ENCODE measurements at regions not wholly inside any gene's neighbourhood (a gene's known extent, or its start where the extent isn't known, plus 50 kb on each side); places are given as distances from the start of the nearest gene placed in this dataset.

DNA sequence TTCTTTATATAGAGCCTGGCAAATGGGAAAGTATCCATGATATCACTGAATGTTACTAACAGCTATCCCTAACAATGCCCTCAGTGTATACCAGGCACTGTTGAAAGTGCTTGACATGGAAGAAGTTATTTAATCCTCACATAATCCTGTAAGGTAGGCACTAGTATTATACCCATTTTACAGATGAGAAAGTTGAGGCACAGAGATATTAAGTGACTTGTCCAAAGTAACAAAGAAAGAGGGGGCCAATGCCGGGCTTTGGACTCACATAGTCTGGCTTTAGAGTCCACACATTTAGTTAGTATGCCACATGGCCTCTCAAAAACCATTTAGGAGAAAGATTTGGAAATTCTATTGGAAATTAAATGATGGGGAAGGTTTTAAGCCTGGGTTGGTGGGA, 220.8 kb upstream of the PLET1 start:
- Mint-ChIP-seq H3K27ac (no peak overlapping the region), H3K4me1 (ENCODE audit: low read depth) (no peaks in the 10 kb centered on the region), H3K9me3 (no peaks in the 10 kb centered on the region), H3K27me3 (peaks cover 3% of the 10 kb centered on the region), H3K4me3 (no peak overlapping the region), H3K36me3 (ENCODE audit: low read depth) (no peaks in the 10 kb centered on the region)

GRCh38 chr11:112481893-112482292, 221.2 kb upstream of the PLET1 start:
- H3K4me1 Mint-ChIP-seq (ENCODE audit: low read depth), result no peaks in the 10 kb centered on the region
- no peak overlapping the region for H3K27ac Mint-ChIP-seq
- no peaks in the 10 kb centered on the region for H3K27me3 Mint-ChIP-seq
- no peaks in the 10 kb centered on the region for H3K9me3 Mint-ChIP-seq
- H3K4me3 Mint-ChIP-seq, result no peak overlapping the region
- no peaks in the 10 kb centered on the region for H3K36me3 Mint-ChIP-seq (ENCODE audit: low read depth)

- peaks cover 16% of the 10 kb centered on the region for H3K27me3 Mint-ChIP-seq
- H3K4me3 Mint-ChIP-seq, result no peak overlapping the region
- H3K4me1 Mint-ChIP-seq (ENCODE audit: low read depth), result no peaks in the 10 kb centered on the region
- H3K36me3 Mint-ChIP-seq (ENCODE audit: low read depth), result no peaks in the 10 kb centered on the region
- H3K9me3 Mint-ChIP-seq, result no peaks in the 10 kb centered on the region
- H3K27ac Mint-ChIP-seq, result no peak overlapping the region
Observed at GRCh38 chr11:112485280-112485679, 224.6 kb upstream of the PLET1 start.

DNA sequence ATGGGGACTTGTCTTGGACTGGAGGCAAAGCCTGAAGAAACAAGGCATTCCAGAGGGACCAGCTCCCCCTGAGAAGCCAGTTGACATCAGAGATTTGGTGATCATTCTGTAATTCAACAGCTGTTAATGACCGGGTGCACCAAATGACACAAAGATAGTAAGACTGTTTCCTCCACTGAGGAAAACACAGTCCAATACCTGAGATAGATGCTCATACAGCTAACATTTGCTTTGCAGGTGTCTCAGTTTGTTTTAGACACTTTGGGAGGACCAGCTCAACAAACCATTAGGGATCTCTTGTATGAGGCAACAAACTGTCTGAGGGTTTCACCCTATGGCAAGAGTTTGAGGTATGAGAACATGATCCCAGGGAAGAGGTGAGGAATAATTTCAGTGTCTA, 237.2 kb upstream of the PLET1 start:
- no peaks in the 10 kb centered on the region for H3K36me3 Mint-ChIP-seq (ENCODE audit: low read depth)
- no peaks in the 10 kb centered on the region for H3K4me1 Mint-ChIP-seq (ENCODE audit: low read depth)
- H3K27me3 Mint-ChIP-seq, result no peaks in the 10 kb centered on the region
- H3K9me3 Mint-ChIP-seq, result no peaks in the 10 kb centered on the region
- no peak overlapping the region for H3K4me3 Mint-ChIP-seq
- H3K27ac Mint-ChIP-seq, result no peak overlapping the region

DNA sequence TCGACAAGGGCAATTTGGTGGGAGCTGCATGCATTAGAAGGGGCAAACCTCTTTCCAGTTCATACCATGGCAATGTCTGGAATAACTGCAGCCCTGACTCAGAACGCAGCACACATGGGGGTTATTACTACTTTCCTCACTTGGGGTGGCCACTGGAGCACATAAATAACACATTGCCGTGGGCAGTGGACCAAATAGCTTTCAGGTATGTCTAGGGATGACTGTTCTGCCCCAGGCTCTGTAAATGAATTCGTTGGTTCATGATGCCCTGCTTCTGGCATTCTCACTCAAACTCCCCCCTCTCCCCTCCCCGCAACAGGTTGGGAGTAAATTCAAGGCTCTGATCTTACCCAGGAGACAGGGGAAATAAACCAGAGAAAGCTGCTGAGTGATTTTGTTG, 238.0 kb upstream of the PLET1 start:
- H3K9me3 Mint-ChIP-seq, result no peaks in the 10 kb centered on the region
- H3K27me3 Mint-ChIP-seq, result no peaks in the 10 kb centered on the region
- H3K4me3 Mint-ChIP-seq, result no peak overlapping the region
- H3K36me3 Mint-ChIP-seq (ENCODE audit: low read depth), result no peaks in the 10 kb centered on the region
- H3K27ac Mint-ChIP-seq, result no peak overlapping the region
- no peaks in the 10 kb centered on the region for H3K4me1 Mint-ChIP-seq (ENCODE audit: low read depth)

GRCh38 chr11:112499153-112499880, 238.7 kb upstream of the PLET1 start:
- Mint-ChIP-seq H3K27me3 (no peaks in the 10 kb centered on the region), H3K4me1 (ENCODE audit: low read depth) (no peaks in the 10 kb centered on the region), H3K9me3 (no peaks in the 10 kb centered on the region), H3K36me3 (ENCODE audit: low read depth) (no peaks in the 10 kb centered on the region), H3K27ac (no peak overlapping the region), H3K4me3 (no peak overlapping the region)

DNA sequence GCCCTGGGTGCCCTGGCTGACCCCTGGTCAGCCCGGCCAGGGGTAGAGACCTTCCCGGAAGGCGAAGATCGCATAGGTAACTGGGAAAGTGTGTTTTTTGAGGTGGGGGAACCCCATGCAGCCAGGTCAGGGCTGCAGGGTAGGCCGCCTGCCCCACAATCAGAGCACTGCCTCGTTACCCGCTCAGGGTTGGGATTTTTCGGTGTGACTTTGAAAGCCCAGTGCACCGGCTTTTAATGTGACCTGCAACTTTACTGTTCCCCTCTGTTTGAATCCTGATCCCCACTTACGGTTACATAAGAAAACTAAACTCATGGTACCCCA, 239.2 kb upstream of the PLET1 start:
- Mint-ChIP-seq H3K4me1 (ENCODE audit: low read depth) (no peaks in the 10 kb centered on the region), H3K4me3 (no peak overlapping the region)

DNA sequence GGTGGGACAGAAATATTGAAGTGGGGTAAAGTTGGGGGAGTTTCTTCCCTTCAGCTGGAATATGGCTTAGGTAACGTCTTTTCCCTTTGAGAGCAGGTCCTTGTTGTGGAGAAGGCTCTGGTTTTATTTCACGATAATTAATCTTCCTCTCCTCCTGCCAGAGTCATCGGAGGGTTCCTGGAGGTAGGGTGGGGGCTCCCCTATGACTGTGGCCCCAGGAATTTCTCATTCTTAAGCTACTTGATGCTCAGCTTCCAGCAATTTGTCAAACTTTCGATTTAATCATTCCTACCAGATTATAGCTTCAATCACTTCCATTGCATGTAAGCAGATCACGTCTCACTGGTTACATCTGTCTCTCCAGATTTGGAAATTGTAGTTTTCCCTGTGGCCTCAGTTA, 242.8 kb upstream of the PLET1 start:
- Mint-ChIP-seq H3K4me3 (no peak overlapping the region), H3K27me3 (peaks cover 5% of the 10 kb centered on the region), H3K9me3 (no peaks in the 10 kb centered on the region), H3K4me1 (ENCODE audit: low read depth) (no peaks in the 10 kb centered on the region), H3K27ac (no peak overlapping the region), H3K36me3 (ENCODE audit: low read depth) (no peaks in the 10 kb centered on the region)

More for the DNA sequence above, 239.2 kb upstream of the PLET1 start:
- H3K36me3 Mint-ChIP-seq (ENCODE audit: low read depth), result no peaks in the 10 kb centered on the region
- no peaks in the 10 kb centered on the region for H3K27me3 Mint-ChIP-seq
- no peaks in the 10 kb centered on the region for H3K9me3 Mint-ChIP-seq
- no peak overlapping the region for H3K27ac Mint-ChIP-seq

DNA sequence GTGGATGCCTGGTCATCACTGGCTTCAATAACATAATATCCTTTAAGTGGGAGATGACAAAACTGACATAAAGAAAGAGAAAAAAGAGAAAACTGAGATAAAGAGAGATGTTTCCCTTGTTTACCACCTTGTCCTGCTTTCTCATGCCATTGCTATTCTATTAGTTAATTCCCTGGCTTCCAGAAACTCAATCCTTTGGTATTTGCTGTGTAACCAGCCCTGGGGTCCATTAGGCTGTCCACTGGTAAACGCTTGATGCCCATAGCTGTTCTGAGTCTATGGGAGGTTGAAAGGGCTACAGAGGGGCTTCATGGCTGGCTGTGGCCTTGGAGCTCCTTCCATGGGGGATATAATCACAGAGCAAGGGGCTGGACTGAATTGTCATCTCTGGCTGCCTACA, 243.4 kb upstream of the PLET1 start:
- Mint-ChIP-seq H3K27me3 (peaks cover 5% of the 10 kb centered on the region), H3K27ac (no peak overlapping the region), H3K9me3 (no peaks in the 10 kb centered on the region), H3K36me3 (ENCODE audit: low read depth) (no peaks in the 10 kb centered on the region), H3K4me3 (no peak overlapping the region), H3K4me1 (ENCODE audit: low read depth) (no peaks in the 10 kb centered on the region)

GRCh38 chr11:112506852-112507251, 246.2 kb upstream of the PLET1 start:
- Mint-ChIP-seq H3K27ac (no peak overlapping the region), H3K9me3 (no peaks in the 10 kb centered on the region), H3K27me3 (peaks cover 9% of the 10 kb centered on the region), H3K4me1 (ENCODE audit: low read depth) (no peaks in the 10 kb centered on the region), H3K4me3 (no peak overlapping the region), H3K36me3 (ENCODE audit: low read depth) (no peaks in the 10 kb centered on the region)

DNA sequence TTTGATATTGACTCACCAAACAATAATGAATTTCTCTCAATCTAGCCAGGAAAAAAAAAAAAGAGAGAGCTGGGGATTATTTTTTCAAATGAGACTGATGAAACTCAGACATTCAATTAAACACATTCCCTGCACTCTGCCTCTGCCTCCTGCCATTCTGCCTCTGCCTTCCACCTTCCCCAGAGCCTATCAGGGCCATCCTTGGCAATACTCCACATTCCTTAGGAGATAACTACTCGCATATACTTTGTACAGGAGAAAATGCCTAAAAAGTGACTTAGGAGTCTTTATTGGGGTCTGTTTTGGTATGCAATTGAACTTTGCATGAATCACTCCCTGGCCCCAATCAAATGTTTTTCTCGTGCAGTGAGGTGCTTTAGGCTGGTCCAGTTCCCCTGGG, 246.6 kb upstream of the PLET1 start:
- H3K9me3 Mint-ChIP-seq, result no peaks in the 10 kb centered on the region
- no peaks in the 10 kb centered on the region for H3K36me3 Mint-ChIP-seq (ENCODE audit: low read depth)
- peaks cover 10% of the 10 kb centered on the region for H3K27me3 Mint-ChIP-seq
- H3K27ac Mint-ChIP-seq, result no peak overlapping the region
- H3K4me3 Mint-ChIP-seq, result no peak overlapping the region
- H3K4me1 Mint-ChIP-seq (ENCODE audit: low read depth), result no peaks in the 10 kb centered on the region

DNA sequence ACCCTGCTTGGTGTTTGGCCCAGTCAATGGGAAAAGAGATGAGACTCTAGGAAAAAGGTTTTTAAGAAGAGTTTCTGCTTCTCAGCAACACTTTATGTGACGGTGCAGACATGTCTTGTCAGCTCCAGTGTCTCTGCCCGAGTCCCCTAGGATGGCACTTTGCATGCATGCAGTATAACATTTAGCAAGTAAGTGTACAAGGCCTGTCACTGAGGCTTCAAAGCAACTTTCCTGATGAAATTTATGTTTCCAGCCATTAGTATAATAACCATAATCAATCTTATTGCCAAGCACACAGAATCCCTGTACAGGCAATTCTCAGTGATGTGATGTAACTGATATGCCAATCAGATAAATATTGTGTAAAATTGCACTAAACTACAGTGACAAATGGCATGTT, 248.1 kb upstream of the PLET1 start:
- H3K4me1 Mint-ChIP-seq (ENCODE audit: low read depth), result no peaks in the 10 kb centered on the region
- H3K9me3 Mint-ChIP-seq, result no peaks in the 10 kb centered on the region
- H3K27ac Mint-ChIP-seq, result no peak overlapping the region
- H3K27me3 Mint-ChIP-seq, result peaks cover 13% of the 10 kb centered on the region
- no peak overlapping the region for H3K4me3 Mint-ChIP-seq
- H3K36me3 Mint-ChIP-seq (ENCODE audit: low read depth), result no peaks in the 10 kb centered on the region

DNA sequence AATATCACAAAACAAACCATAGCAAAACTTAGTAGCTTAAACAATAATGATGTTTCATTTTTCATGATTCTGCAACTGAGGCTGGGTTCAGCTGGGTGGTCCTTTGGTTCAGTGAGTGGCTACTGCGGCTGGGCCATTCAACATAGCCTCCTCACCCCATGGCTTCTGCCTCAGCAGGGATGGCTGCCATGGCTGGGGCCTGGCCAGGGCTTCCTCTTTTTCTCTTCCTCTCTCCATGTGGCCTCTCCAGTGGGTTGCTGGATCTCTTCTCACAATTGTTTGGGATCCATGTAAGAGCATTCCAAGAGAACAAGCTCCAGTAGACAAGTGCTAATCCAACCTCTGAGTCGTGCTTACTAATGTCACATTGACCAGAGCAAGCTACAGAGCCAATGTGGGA, 248.6 kb upstream of the PLET1 start:
- no peaks in the 10 kb centered on the region for H3K4me1 Mint-ChIP-seq (ENCODE audit: low read depth)
- H3K27me3 Mint-ChIP-seq, result peaks cover 14% of the 10 kb centered on the region
- H3K36me3 Mint-ChIP-seq (ENCODE audit: low read depth), result no peaks in the 10 kb centered on the region
- no peak overlapping the region for H3K4me3 Mint-ChIP-seq
- H3K27ac Mint-ChIP-seq, result no peak overlapping the region
- H3K9me3 Mint-ChIP-seq, result no peaks in the 10 kb centered on the region

DNA sequence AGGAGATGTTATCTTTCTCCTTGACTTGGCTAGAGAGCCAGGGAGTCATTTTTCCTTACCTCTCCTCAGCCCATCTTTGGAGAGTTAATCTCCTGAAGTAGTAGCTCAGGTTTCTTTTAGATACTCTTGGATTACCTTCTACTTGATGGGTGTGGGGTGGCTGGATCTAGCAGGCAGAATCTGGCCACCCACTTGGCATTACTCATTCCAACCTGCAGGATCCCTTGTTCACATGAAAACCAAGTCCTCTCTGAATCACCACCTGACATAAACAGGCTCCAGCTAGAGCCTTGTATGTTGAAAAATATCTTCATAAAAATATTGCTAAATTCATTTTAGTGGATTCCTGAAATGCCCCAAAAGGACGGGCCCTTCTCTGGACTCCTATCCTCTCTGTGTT, 250.6 kb upstream of the PLET1 start:
- Mint-ChIP-seq H3K36me3 (ENCODE audit: low read depth) (no peaks in the 10 kb centered on the region), H3K4me1 (ENCODE audit: low read depth) (no peaks in the 10 kb centered on the region), H3K4me3 (no peak overlapping the region), H3K27me3 (peaks cover 17% of the 10 kb centered on the region), H3K9me3 (no peaks in the 10 kb centered on the region), H3K27ac (no peak overlapping the region)

DNA sequence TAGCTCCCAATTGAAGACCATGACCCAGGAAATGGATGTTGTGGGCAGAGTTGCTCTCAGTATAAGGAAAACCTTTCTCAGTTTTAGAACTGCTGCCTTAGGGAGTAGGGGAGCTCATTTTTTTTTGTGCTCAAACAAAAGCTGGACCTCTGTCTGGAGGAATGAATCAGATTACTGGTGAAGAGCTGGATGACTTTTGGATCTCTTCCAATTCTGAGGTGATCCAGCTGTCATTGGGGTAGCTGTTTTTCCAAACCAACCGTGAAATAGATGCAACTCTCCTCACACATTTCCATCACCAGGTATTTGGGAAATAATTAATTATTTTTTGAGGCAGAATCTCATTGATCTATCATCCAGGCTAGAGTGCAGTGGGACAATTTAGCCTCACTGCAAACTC, 251.3 kb upstream of the PLET1 start:
- H3K36me3 Mint-ChIP-seq (ENCODE audit: low read depth), result no peaks in the 10 kb centered on the region
- peaks cover 17% of the 10 kb centered on the region for H3K27me3 Mint-ChIP-seq
- H3K4me3 Mint-ChIP-seq, result no peak overlapping the region
- no peaks in the 10 kb centered on the region for H3K9me3 Mint-ChIP-seq
- no peak overlapping the region for H3K27ac Mint-ChIP-seq
- no peaks in the 10 kb centered on the region for H3K4me1 Mint-ChIP-seq (ENCODE audit: low read depth)

DNA sequence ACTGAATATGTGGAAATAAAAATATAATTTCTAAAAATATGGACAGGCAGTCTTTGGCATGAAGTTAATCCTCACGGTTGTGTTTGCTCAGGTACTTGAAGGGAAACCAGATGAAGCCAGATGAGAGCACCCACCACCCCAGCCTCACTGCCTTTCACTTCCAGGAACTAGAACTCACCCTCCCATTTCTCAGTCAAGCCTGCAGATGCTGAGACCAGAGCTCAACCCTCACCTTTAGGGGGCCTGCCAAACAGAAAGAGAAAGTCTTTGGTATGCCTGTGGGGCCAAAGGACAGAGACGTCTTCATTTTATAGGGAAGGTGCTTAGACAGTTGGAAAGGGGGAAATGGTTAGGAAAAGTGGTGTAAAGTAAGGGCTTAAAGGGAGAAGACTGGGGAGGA, 252.8 kb upstream of the PLET1 start:
- H3K9me3 Mint-ChIP-seq, result no peaks in the 10 kb centered on the region

More for the DNA sequence above, 252.8 kb upstream of the PLET1 start:
- Mint-ChIP-seq H3K27ac (no peak overlapping the region), H3K4me1 (ENCODE audit: low read depth) (no peaks in the 10 kb centered on the region), H3K36me3 (ENCODE audit: low read depth) (no peaks in the 10 kb centered on the region), H3K27me3 (peaks cover 12% of the 10 kb centered on the region), H3K4me3 (no peak overlapping the region)
